Anterior cingulate cortex (tissue), 58 donors: ENCODE measurements at regions not wholly inside any gene's neighbourhood (a gene's known extent, or its start where the extent isn't known, plus 50 kb on each side); places are given as distances from the start of the nearest gene placed in this dataset.

Source experiments
- DNase-seq, 58 donors: peaks; one replicate each; lab custom pipeline; 2025; lab: John Stamatoyannopoulos, UW

DNA sequence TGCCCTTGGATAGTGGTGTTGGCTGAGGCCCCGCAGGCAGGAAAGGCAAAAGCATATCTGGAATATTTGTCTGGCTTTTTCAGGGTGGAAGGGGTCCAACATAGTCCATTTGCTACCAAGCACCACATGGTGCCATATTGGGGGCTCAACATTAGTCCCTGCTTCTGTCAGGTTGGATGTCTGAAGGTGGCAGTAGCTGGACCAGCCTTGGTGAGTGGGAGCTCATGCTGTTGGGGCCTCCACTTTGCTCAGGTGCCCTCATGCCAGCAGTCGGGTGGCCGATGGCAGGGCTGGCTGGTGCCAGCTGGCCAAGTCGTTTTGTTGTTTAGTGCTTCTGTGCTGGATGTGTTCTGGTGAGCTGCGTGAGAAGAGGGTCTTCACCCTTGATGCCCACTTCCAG, 135.3 kb downstream of the PAPOLA start:
- DNase-seq = no peak

DNA sequence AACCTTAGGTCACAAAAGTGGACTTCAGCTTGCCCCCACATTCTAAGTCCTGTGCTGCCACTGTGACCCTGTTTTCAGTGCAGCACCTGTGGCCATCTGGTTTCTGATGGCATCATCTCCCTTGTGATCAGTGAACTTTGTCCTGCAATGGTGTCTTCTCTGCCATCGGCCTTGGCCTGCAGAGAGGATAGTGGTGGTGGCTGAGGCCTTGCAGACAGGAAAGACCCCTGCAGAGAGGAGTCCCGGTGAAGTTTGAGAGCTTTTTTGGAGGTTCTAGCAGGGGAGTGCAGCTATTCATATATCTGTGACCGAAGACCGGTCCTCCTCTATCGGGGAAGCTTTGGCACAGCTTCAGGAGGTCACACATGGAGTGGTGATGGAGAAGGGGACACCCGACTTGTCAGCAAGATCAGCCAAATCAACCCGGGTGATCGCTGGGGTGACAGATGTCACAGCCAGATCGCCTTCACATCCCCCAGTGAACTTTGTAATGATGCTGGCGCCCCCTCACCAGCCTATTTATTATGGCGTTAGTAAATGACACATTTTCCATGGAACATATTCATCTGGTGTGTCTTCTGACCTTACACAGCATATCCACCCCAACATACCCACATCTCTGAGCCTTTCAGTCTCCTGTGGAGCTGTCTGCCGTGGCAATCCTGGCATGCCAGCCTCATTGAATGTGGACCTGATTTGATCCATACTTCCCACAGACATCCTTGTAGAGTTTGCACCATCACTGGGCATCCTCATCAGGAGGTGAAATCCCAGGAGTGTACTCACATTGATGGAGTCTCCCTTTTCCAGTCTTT, 136.1 kb downstream of the PAPOLA start:
- DNase-seq = no peak

DNA sequence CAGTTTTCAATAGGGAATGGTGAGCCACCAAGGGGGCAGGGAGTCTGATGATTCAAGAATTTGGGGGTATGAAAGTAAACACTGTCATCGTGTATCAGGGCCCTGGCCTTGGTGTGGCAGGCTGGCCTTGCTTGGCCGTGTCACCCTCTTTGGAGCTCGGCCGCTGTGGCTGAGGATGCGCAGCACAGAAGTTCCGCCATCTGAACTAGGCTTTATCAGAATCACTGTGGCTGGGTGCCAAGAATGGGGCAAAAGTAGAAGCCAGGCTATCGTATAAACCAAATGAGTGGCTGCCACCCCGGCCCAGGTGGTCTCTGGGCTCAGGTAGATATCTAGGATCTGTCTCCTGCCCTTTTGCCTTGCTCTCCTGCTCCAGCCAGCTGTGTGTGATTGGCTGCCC, 137.4 kb downstream of the PAPOLA start:
- no peak for DNase-seq

DNA sequence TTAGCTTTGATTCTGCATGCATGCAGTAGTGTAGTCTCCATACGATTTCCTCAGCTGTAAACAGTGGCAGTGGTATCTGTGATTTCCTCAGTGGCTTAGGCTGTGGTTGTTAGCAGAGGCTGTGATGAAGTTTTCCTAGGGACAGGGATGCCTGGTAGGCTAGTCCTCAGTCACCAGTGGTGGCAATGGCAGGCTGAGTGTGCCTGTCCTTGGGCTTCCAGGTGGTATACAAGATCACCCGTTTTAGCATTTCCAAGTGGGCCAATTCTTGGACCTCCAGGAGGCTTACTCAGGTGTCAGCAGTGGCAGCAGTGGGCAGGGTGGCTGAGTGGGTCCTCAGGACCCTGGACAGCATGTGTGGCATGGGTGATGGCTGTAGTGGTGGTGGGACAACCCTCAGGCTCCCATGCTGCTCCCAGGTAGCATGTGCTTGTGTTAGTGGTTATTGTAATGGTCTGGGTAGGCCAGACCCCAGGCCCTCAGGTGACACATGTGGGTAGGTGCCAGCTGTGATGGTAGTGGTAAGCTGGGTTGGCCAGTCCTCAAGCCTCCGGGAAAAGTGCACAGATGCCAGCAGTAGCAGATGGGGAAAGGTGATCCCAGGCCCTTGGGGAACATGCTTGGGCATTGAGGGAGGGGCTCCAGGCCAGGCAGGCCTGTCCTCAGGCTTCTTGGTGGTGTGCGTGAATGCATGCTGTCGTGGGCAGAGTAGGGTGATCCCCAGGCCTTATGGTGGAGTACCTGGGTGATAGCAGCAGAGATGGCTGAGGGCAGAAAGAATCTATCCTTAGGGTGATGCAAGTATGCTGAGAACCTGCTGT, 146.5 kb downstream of the PAPOLA start:
- no peak for DNase-seq

DNA sequence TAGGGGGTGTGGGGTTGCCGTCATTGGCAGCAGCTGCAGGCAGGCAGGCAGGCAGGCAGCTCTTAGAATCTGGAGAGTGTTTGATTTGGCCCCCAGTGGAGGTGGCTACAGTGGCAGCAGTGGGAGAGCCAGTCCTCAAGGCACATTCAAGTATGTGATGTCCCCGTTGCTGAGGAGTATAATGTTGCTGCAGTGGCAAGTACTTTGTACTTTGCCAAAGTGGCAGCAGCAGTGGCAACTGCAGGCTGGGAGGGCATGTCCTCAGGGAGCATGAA, 147.1 kb downstream of the PAPOLA start:
- DNase-seq = no peak

DNA sequence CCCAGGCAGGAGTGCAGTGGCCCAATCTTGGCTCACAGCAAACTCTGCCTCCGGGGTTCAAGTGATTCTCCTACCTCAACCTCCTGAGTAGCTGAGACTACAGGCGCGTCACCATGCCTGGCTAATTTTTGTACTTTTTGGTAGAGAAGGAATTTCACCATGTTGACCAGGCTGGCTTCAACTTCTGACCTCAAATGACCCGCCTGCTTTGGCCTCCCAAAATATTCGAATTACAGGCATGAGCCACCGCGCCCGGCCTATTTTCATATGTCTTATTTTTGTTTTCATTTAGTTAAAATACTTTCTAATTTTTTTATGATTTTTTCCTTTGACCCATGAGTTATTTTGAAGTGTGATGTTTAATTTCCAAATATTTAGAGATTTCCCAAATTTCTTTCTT, 143.6 kb upstream of the VRK1 start:
- no peak for DNase-seq

DNA sequence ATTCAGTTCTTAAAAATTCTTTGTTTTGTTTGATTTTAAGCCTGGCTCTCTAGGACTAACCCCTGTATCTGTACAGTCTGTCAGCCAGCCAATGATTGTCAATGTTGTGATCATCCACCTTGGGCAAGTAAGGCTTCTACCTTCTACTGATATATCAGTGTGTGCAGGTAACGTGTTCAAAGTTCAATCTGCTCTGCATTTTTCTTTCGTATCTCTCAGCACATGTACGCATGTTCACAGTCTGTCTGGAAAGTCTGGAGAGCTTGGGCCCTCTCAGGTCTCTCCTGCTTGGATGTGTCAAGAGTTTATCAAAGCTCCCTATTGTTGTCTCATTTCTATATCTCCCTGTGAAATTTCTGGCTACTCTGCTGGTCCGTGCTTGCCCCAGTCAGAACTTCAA, 138.6 kb upstream of the VRK1 start:
- DNase-seq = no peak

DNA sequence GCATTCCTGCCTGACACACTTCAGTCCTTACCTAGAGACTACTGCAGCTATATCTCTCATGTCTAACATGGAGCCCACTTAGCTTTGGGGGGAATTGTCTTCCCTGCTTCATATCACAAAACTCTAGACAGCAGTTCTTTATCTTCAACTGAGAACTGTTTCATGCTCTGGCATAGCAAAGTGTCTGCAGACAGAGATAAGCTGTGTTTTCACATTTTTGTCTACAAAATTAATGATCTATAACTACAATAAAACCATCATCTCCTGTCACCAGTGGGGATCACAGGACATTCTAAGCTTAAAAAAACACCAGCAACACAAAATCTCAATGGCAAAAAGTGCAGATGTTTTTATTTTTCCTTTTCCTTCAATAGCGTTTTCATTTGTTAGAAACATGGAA, 137.1 kb upstream of the VRK1 start:
- DNase-seq = no peak

DNA sequence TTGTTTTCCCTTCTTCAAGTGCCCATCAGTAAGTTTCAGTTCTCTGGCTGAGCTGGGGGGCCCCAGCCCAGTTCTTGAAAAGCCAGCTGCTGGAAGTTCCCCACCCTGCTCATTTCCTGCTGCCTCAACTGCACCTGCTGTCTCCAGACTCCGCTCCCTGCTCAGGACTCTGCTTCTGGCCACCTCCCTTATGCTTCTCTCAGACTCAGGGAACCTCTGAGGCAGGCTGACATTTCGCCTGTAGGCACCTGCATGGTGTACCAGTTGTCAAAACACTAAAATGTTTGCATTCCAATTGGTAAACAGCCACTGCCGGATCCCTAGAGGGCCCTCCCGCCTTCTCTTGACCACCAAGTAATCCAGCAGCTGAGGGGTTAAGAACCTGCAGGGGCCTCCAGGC, 136.5 kb upstream of the VRK1 start:
- DNase-seq = no peak

DNA sequence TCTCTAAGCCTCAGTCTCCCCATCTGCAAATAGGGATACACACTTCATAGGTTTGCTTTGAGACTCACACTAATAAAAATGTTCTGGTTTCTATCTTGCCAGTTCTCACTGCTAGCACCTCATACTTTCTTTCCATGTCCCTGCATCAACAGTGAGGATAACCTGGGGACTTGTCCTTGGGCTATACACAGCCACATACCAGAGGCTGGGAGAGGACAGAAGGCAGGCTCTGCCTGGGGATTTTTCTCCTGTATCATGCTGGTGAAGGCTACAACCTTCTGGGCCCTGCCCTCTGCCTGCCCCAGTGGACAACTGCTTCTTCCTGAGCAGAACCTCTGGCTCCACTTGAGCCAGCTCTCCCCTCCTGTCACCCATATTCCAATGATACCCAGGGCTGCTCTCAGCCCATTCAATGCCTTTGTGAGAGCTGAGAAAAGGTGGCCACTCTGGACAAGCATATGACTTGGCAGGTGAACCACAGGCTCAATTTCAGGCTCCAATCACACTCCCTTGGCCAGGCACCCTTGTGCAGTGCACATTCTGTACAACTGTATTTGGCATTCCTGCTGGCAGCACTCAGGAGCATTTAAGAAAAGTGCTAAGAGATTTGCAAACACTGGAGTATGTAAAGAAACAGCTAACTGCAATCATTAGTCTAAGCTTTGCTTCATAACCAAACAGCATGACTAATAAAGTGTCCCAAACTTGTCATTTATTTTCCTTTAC, 135.8 kb upstream of the VRK1 start:
- no peak for DNase-seq

DNA sequence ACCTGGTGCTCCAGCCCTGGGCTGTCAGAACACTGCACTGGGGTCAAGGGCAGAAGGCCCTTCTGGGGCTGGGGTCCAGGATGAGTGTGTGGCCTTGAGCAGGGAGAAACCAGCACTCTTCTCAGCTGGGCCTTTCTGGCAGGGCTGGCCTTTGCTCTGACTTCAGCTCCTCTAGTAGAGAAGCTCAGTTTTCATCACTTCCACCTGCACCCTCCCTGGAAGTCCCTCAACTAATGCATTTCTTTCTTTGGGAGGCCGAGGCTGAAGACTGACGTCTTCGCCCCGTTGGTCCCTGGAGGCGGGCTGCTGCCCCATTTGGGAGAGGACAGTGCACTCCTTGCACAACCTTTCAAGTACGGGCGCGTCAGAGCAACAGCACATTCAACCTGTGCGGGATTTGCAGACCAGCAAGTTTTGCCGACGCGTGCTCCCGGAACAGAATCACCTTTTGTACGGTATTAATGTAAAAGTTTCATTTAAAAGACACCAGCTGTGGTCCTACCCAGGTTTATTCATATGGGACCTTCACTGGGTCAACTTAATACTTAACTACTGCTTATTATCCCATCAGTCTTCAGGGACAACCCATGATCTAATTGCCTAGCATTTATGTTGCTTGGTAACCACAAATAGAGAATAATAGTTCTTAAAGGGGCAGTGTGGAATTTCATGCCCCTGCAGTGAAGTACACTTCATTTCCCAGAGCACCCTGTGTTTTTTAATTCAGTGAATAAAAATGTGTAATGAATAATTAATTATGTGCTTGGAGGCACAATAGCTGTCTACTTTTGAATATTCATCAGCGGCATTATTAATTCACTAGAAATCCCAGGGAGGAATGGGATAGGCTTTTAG, 134.8 kb upstream of the VRK1 start:
- DNase-seq = no peak

DNA sequence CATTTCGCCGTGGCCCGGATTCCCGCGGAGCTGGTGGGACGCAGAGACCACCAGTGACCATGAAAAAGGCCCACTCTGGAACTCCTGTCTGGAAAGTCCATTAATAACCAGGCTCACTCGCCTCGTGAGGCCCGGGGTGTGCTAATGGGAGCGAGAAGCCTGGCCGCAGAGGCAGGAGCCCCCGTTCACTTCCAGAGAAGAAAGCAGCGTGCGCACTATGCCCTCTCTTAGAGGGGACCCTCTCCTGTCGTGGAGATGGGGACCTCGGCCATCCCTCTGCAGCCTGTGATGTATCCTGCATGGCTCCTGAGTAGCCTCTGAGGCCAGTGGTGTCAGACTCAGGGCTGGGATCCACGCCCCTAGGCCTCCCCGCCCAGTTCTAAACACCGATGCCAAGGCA, 134.1 kb upstream of the VRK1 start:
- no peak for DNase-seq

DNA sequence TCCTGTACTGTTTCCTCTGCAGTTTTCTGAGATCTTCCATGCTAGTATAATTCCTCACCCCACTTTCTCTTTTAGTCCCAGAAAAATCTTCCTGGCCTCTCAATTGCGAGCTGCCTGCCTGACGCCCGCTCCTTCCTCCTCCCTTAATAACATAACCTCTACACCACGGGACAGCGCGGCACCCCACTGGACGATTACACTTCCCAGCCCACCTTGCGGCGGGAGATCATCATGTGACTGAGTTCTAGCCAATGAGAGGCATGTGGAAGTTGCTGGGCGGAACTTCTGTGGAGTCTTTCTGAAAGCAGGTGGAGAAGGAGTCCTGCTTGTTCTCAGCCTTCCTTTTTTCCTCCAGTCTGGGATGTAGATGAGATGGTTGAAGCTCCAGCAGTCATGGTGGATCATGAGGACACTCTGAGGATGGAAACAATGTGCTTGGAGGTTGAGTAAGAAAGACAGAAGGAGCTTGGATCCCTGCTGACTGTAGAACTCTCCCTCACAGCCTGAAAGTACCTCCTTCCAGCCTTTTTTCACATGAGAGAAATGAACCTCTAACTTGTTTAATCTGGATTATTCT, 133.6 kb upstream of the VRK1 start:
- DNase-seq = no peak

DNA sequence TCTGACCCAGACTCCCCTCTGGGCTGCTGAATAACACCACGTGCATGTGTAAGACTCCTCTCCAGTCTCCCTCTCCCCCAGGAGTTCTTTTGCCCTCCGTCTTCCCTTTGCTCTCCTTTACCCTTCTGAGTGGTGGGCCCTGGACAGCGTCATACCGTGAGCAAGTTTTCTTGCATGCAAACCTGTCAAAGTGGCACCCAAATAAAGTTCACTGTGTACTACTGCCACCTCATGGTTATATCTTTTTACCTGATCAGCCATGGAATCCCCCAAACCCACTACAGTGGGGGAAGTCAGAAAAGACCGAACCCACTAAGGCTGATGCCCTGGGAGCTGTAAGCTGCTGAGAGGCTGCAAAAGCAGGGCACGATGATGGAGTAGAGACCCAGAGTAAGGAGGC, 131.1 kb upstream of the VRK1 start:
- DNase-seq = no peak

DNA sequence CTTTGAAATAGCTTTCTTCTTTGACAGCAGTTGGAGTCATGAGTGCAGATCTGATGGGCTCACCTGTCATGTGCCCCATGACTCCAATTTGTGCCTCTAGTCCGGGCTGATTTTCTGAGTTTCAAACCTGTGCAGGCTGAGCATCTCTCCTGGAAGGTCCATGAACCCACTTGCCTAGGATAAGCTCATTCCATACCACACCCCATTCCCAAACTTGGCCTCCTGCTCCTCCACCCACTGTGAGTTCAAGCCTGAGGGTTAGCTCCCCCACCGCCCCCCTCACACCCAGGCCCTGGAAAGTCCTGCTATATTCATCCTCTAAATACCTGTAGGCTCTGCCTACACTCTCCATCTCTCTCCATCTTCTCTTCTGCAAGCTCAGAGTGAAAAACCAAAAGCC, 126.8 kb upstream of the VRK1 start:
- DNase-seq = no peak

DNA sequence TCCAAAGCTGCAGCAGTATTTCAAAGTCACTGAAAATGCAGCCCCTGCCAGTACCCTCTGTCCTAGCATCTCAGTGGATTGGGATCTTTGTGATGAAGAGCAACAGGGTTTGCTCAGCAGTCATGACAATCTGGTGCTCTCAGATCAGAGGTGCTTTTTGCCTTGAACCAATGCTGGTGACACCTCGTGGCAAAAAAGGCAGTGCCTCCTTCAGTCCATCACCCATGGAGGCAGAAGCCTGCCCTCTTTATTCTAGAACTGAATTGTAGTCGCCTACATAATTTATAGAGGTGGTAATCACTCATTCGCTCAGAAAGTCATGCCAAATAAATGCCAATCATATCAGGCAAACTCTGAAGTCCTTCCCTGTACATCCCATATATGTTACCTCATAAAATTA, 126.0 kb upstream of the VRK1 start:
- DNase-seq = no peak

DNA sequence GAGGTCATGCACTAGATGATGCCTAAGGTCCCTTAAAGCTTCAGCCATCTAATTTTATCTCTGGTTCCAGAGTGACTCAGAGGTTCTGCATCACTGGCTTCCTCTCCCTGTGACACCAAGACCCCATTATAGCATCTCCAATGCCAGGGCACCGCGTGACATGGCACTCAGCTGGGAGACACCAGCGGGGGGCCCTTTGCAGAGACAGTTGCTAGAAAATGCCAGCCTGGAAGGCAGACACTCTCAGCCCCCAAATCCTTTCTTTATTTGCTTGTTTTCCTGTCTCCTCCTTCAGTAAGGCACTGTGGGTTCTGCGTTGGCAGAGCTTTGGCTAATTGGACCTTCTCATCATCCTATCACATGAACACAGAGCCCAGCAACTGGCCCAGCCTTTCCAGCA, 123.5 kb upstream of the VRK1 start:
- no peak for DNase-seq

DNA sequence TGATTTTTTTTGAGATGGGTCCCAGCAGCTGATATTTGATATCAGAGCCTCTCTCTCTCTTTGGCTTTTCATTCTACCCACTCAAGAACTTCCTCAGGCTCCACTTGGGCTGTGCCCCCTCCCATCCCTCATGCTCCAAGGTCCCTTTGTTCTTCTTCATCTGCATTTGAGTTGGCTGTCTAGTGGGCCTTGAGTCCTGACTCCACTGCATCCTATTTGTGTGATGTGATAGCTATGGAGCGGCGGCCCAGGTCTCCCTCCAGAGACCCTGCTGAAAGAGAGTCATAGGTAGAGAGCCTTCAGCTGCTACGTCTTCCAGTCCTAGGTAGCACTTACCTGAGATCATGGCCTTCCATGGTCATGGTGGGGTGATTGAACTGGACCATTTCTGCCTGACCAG, 123.1 kb upstream of the VRK1 start:
- DNase-seq = no peak

DNA sequence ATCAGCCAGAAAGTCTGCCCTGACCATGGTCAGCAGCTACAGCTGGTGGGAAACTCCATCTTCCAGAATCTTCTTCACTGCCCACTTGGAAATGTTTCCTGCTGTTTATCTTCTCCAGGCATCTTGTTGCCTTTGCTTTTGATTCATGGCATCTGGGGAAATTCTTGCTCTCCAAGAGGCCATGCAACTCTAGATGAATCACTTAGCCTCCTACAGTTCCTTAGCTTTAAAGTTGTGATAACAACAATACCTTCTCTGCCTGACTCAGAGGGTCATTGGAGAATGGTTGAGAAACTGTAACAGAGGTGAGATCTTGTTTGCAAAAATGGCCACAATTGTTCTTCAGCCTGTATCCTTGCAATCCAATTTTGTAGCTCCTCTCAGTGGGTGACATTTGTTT, 121.0 kb upstream of the VRK1 start:
- no peak for DNase-seq

DNA sequence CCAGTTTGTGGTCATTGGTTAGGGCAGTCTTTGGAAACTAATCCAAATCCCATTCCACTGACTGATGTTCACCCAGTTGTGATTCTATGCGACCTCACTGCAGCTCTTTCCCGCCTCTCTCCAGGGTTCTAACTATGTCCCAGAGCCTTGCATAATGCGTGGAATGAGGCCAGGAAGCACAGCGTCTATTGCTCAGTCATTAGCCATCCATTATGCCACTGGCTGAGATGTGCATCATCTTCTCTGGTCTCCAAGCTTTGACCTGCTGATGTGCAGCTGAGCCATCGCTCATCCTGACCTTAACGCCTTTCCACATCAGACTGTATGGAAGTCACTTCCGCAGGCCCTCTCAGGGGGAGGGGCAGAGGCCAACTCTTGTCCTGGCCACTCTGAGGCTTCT, 115.4 kb upstream of the VRK1 start:
- no peak for DNase-seq
